Lower lobe of right lung (tissue), 2 donors: ENCODE measurements at regions not wholly inside any gene's neighbourhood (a gene's known extent, or its start where the extent isn't known, plus 50 kb on each side); places are given as distances from the start of the nearest gene placed in this dataset.

Source experiments
- ATAC-seq, 2 donors: fragments of 200-7000 bp; cut with Tn5 transposase; one replicate each; pipeline ENCODE4 v1.9.1; 2020 to 2022; ENCODE audit warnings: mild to moderate bottlenecking in 2 of 2, moderate library complexity in 2 of 2
- DNase-seq: peaks from one replicate; pipeline ENCODE4 v3.0.0-alpha.2; 2020
- H3K27ac ChIP-seq: fragments of 200-600 bp; one replicate; pipeline ENCODE4 v1.8.0; 2022
- H3K27me3 ChIP-seq: fragments of 200-600 bp; one replicate; pipeline ENCODE4 v1.8.0; 2022; ENCODE audit warnings: low read depth
- H3K36me3 ChIP-seq: fragments of 200-600 bp; one replicate; pipeline ENCODE4 v1.8.0; 2022; ENCODE audit warnings: mild to moderate bottlenecking
- H3K4me1 ChIP-seq: fragments of 200-600 bp; one replicate; pipeline ENCODE4 v1.8.0; 2022
- H3K4me3 ChIP-seq: fragments of 200-600 bp; one replicate; pipeline ENCODE4 v1.8.0; 2022; ENCODE audit warnings: mild to moderate bottlenecking
- H3K9me3 ChIP-seq: fragments of 200-600 bp; one replicate; pipeline ENCODE4 v1.8.0; 2022
- intact Hi-C: fragments of 100-400 bp; cut with DNase I; formaldehyde crosslinking; loops from one replicate; pipeline ENCODE4 v1.11.0; 2022
- TF ChIP-seq, protein P1 (sequence below): fragments of 200-600 bp; IDR thresholded peaks from one replicate; pipeline ENCODE4 v1.8.0; 2022; ENCODE audit warnings: antibody characterized with exemption, mild to moderate bottlenecking
- donor health status: DM: no; HTN: yes; CAD: no; lungs with severe emphysema.

DNA sequence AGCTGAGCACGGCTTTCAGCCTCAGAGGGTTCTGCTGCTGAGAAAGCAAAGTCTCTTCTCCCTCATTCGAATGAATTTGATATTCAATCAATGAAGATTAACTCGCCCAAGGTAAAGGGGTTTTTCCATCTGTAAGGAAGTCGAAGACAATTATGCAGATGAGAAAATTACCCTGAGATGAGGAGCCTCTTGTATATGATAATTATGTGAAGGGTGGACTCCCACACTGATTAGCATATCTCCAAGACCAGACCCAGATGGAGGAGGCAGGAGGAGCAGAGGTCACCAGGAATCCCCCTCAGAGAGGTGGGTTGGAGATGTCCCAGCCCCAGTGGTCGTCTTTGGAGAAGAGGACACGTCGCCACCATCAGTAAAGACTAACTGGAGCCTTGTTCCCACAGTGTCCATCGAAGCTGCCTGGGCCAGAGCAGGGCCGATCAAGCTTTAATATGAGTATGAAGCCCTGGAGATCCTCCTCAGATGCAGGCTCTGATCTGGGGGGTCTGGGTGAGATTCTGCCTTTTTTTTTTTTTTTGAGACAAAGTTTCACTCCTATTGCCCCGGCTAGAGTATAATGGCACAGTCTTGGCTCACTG lies 61.5 kb upstream of the LHX1 start:
- Histone ChIP-seq H3K4me3 (no peak overlapping the region), H3K9me3 (no peaks in the 10 kb centered on the region), H3K4me1 (no peaks in the 10 kb centered on the region), H3K27me3 (peaks cover 13% of the 10 kb centered on the region), H3K27ac (no peak overlapping the region), H3K36me3 (no peaks in the 10 kb centered on the region)
- intact Hi-C loops, result no loop called here
- no peak for ATAC-seq
- DNase-seq, result no peak
- TF ChIP-seq, protein P1, sequence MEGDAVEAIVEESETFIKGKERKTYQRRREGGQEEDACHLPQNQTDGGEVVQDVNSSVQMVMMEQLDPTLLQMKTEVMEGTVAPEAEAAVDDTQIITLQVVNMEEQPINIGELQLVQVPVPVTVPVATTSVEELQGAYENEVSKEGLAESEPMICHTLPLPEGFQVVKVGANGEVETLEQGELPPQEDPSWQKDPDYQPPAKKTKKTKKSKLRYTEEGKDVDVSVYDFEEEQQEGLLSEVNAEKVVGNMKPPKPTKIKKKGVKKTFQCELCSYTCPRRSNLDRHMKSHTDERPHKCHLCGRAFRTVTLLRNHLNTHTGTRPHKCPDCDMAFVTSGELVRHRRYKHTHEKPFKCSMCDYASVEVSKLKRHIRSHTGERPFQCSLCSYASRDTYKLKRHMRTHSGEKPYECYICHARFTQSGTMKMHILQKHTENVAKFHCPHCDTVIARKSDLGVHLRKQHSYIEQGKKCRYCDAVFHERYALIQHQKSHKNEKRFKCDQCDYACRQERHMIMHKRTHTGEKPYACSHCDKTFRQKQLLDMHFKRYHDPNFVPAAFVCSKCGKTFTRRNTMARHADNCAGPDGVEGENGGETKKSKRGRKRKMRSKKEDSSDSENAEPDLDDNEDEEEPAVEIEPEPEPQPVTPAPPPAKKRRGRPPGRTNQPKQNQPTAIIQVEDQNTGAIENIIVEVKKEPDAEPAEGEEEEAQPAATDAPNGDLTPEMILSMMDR, result no peak

DNA sequence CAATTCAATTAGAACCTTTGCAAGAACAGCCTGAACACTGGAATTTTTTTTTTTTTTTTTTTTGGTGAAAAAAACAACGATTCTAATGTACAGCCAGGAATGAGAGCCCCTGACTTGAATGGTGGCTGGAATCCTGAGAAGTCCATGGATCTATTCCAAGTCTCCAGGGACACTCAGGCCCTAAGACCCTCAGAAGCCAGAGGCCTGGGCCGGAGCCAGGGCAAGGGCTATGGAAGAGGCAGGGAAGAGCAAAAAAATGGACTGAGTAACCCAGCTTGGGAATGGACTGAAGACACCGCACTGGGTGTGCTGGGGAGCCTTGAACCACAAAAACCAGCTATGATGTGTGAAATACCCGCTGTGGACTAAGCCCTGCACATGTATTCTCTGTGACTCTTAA lies 60.3 kb upstream of the LHX1 start:
- Histone ChIP-seq H3K9me3 (peaks cover 5% of the 10 kb centered on the region), H3K4me3 (no peak overlapping the region), H3K4me1 (no peaks in the 10 kb centered on the region), H3K36me3 (no peaks in the 10 kb centered on the region), H3K27me3 (peaks cover 13% of the 10 kb centered on the region), H3K27ac (no peak overlapping the region)
- DNase-seq (no peak), ATAC-seq (no peak)
- TF ChIP-seq, protein P1, result no peak
- intact Hi-C loops, result no loop called here

DNA sequence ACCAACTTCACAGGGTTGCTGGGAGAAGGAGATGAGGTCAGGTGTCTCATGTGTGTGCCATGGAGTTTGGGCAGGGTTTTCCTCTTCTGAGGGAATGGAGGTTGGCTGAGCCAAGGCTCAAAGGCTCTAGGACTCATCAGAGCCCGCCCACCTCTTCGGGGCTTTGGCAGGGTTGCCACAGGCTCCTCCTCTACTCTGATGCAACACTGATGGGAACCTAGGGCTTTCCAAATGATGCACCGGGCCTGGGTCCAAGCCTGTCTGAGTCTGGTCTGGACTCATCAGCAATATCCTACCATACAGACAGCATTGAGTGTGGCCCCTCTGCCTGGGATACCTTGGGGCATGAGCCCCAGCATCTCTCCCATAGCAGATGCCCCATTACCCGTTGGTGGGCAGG lies 59.5 kb upstream of the LHX1 start:
- peaks cover 16% of the 10 kb centered on the region for H3K27me3 ChIP-seq

DNA sequence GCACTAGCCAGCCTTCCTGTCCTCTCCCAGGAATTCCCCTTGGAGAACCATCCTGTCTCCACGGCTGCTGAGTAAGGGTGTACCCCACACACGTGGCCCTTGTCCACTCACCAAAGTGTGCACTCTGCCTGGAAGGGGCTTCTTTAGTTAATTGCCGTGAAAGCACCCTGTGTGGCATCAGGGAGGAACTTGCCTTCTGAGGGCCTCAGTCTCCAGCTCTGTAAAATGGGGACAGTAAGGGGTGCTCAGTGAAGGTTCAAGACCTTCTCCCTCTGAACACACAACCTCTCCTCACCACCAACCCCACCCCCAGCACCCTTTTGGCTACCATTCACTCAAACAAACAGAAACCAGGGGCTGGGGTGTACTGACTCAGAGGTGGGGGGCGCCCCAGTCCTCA lies 59.1 kb upstream of the LHX1 start:
- DNase-seq (no peak), ATAC-seq (no peak)
- TF ChIP-seq, protein P1, result no peak
- Histone ChIP-seq H3K4me3 (no peak overlapping the region), H3K27ac (no peak overlapping the region), H3K4me1 (no peaks in the 10 kb centered on the region), H3K36me3 (no peaks in the 10 kb centered on the region), H3K9me3 (peaks cover 5% of the 10 kb centered on the region), H3K27me3 (peaks cover 20% of the 10 kb centered on the region)
- intact Hi-C loops, result no loop called here

More for the DNA sequence above, 59.5 kb upstream of the LHX1 start:
- Histone ChIP-seq H3K36me3 (no peaks in the 10 kb centered on the region), H3K9me3 (peaks cover 5% of the 10 kb centered on the region), H3K27ac (no peak overlapping the region), H3K4me1 (no peaks in the 10 kb centered on the region), H3K4me3 (no peak overlapping the region)
- TF ChIP-seq, protein P1, result no peak
- intact Hi-C loops, result no loop called here
- ATAC-seq (no peak), DNase-seq (no peak)

DNA sequence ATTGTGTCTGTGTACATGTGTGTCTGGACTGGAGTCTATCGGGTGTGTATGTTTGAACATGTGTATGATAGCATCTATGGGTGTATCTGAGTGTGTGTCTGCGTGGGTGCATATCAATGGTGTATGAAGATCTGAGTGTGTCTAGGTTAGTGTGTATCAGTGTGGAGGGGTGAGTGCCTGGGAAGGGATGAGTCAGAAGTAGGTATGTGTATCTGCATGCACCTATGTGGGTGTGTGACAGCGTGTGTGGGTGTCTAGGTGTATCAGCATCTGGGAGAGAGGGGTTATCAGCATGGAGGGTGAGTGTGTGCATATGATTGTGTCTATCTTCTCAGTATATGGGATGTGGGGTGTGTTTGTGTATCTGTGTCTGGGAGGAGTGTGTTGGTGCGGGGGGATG lies 58.2 kb upstream of the LHX1 start:
- intact Hi-C loops, result no loop called here
- peaks cover 28% of the 10 kb centered on the region for H3K27me3 ChIP-seq

More for the DNA sequence above, 58.2 kb upstream of the LHX1 start:
- ATAC-seq (no peak), DNase-seq (no peak)
- Histone ChIP-seq H3K36me3 (no peaks in the 10 kb centered on the region), H3K4me3 (no peak overlapping the region), H3K4me1 (no peaks in the 10 kb centered on the region), H3K9me3 (peaks cover 5% of the 10 kb centered on the region), H3K27ac (no peak overlapping the region)
- TF ChIP-seq, protein P1, result no peak
